MM.1S (cell line): ENCODE measurements at regions not wholly inside any gene's neighbourhood (a gene's known extent, or its start where the extent isn't known, plus 50 kb on each side); places are given as distances from the start of the nearest gene placed in this dataset.

Experiments
- EZH2 ChIP-seq: fragments of 300-600 bp; sonication (generic); optimal IDR thresholded peaks from 2 replicates; pipeline ENCODE3; 2017; ENCODE audit warnings: low read depth, mild to moderate bottlenecking, antibody characterized with exemption, low read length, mixed read lengths
- EZH2phosphoT487 ChIP-seq: fragments of 300-600 bp; sonication (generic); IDR thresholded peaks from 2 replicates; pipeline ENCODE4 v1.6.1; 2018; ENCODE audit warnings: antibody characterized with exemption, low read length
- TF ChIP-seq, protein P1 (sequence below): fragments of 300-600 bp; sonication (generic); IDR thresholded peaks from 2 replicates; pipeline ENCODE4 v1.5.1; 2016; ENCODE audit warnings: antibody characterized with exemption, low read length, mixed read lengths

DNA sequence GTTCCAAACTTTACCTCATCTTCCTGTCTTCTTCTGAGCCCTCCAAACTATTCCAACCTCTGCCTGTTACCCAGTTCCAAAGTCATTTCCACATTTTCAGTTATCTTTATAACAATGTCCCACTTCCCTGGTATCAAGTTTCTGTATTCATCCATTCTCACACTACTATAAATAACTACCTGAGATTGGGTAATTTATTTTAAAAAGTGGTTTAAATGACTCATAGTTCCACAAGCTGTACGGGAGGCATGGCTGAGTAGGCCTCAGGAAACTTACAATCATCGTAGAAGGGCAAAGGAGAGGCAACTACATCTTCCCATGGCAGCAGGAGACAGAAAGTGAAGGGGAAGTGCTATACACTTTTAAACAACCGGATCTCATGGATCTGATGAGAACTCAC, 428.5 kb upstream of the RGS18 start:
- TF ChIP-seq, protein P1, sequence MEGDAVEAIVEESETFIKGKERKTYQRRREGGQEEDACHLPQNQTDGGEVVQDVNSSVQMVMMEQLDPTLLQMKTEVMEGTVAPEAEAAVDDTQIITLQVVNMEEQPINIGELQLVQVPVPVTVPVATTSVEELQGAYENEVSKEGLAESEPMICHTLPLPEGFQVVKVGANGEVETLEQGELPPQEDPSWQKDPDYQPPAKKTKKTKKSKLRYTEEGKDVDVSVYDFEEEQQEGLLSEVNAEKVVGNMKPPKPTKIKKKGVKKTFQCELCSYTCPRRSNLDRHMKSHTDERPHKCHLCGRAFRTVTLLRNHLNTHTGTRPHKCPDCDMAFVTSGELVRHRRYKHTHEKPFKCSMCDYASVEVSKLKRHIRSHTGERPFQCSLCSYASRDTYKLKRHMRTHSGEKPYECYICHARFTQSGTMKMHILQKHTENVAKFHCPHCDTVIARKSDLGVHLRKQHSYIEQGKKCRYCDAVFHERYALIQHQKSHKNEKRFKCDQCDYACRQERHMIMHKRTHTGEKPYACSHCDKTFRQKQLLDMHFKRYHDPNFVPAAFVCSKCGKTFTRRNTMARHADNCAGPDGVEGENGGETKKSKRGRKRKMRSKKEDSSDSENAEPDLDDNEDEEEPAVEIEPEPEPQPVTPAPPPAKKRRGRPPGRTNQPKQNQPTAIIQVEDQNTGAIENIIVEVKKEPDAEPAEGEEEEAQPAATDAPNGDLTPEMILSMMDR = no peak
- TF ChIP-seq EZH2 = no peak
- TF ChIP-seq EZH2phosphoT487 = no peak
